ENCODE measurements at regions not wholly inside any gene's neighbourhood (a gene's known extent, or its start where the extent isn't known, plus 50 kb on each side); places are given as distances from the start of the nearest gene placed in this dataset.

DNA sequence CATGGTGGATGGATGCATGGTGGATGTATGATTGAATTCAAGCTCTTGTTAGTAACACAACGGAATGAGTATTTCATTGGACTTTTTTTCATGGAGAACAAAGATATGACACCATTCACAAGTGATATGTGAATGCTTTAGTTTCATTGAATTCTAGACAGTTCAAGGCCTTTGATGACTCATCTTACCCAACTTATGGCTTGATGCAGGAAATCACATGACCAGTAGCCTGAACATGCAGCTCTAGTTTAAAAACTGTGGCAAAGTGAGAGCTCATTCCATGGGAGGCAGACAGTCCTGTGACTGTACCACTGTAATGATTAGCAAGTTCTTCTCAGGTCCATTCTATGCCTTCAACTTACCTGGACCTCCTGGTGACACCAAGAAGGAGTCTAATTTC lies 1239.3 kb downstream of the TYW1 start:
- DNase-seq: no peak

DNA sequence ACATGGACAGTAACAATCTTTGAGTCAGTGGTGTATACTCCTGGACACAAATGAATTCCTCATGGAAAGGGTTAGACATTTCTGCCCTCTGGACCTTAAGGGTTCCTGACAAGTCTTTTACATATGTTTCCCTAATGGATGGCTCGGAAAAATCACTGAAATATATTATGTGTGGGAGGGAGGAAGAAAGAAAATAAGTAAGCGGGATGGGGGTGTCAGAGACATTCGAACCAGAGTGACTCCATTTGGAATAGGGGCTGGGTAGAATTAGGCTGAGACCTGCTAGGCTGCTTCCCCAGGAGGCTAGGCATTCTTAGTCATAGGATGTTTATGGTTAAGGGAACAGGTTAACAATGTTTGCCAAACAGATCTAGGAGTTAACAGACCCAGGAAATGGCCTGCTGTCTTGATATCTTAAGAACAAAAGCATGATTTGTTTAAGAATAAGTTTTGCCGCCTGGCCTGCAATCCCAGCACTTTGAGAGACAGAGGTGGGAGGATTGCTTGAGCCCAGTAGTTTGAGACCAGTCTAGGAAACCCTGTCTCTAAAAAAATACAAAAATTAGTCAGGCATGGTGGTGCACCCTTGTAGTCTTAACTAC lies 1241.7 kb downstream of the TYW1 start:
- H3K9me3 ChIP-seq: no peaks in the 10 kb centered on the region
- H3K4me3 ChIP-seq: no peak overlapping the region
- no peaks in the 10 kb centered on the region for H3K36me3 ChIP-seq
- no peaks in the 10 kb centered on the region for H3K27me3 ChIP-seq
- no peak overlapping the region for H3K27ac ChIP-seq
- no peak for DNase-seq
- TF ChIP-seq, protein P1, sequence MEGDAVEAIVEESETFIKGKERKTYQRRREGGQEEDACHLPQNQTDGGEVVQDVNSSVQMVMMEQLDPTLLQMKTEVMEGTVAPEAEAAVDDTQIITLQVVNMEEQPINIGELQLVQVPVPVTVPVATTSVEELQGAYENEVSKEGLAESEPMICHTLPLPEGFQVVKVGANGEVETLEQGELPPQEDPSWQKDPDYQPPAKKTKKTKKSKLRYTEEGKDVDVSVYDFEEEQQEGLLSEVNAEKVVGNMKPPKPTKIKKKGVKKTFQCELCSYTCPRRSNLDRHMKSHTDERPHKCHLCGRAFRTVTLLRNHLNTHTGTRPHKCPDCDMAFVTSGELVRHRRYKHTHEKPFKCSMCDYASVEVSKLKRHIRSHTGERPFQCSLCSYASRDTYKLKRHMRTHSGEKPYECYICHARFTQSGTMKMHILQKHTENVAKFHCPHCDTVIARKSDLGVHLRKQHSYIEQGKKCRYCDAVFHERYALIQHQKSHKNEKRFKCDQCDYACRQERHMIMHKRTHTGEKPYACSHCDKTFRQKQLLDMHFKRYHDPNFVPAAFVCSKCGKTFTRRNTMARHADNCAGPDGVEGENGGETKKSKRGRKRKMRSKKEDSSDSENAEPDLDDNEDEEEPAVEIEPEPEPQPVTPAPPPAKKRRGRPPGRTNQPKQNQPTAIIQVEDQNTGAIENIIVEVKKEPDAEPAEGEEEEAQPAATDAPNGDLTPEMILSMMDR (IDR thresholded peaks at IDR 0.05): no peak
- intact Hi-C loops (cut with DNase I; ENCODE audit: low total_unique reads): no loop called here
- H3K4me1 ChIP-seq: no peaks in the 10 kb centered on the region

More for the DNA sequence above, 1239.3 kb downstream of the TYW1 start:
- Histone ChIP-seq H3K36me3 (no peaks in the 10 kb centered on the region), H3K4me1 (no peaks in the 10 kb centered on the region), H3K27ac (no peak overlapping the region), H3K4me3 (no peak overlapping the region), H3K27me3 (no peaks in the 10 kb centered on the region), H3K9me3 (no peaks in the 10 kb centered on the region)
- intact Hi-C loops (cut with DNase I; ENCODE audit: low total_unique reads): no loop called here
- TF ChIP-seq, protein P1 (IDR thresholded peaks at IDR 0.05): no peak

DNA sequence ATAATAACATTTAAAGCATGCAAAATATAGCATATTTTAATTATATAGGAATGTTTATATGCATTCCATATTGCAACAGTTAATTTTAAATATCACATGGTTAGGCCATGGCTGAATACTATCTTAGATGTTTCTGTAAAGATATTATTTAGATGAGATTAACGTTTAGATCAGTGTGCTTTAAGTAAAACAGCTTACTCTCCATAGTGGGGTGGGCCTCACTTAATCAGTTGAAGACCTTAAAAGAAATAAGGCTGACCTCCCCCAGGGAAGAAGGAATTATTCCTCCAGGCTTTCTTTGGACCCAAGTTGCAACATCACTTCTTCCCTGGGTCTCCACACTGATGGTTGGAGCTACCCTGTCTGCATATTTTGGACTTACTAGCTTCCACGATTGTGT lies 1246.5 kb downstream of the TYW1 start:
- H3K27me3 ChIP-seq: peaks cover 0 to 6% of the 10 kb centered on the region in 2 donors
- H3K4me3 ChIP-seq: no peak overlapping the region
- no peak for DNase-seq
- no peaks in the 10 kb centered on the region for H3K36me3 ChIP-seq
- intact Hi-C loops (cut with DNase I; ENCODE audit: low total_unique reads): no loop called here
- H3K4me1 ChIP-seq: no peaks in the 10 kb centered on the region
- no peaks in the 10 kb centered on the region for H3K9me3 ChIP-seq
- TF ChIP-seq, protein P1 (IDR thresholded peaks at IDR 0.05): no peak
- H3K27ac ChIP-seq: no peak overlapping the region

DNA sequence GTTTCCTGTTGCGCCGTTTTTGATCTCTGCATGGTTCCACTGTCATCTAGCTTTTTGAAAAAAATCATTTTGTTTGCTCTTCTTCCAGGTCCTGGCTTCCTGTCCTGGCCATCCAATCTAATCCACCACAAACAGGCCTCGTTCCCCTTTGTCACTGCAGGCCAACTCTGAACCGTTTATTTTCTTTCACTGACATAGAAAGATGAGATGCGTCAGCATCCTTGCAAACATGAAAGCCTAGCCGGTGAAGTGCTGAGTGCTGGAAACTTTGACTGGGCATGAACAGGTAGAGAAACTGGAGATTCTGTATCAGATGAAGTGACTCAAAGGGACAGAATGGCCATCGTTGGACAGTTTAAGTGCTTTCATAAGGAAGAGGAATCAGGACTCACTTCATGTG lies 1247.8 kb downstream of the TYW1 start:
- H3K4me3 ChIP-seq: no peak overlapping the region
- H3K36me3 ChIP-seq: no peaks in the 10 kb centered on the region
- H3K27ac ChIP-seq: no peak overlapping the region
- peaks cover 0 to 6% of the 10 kb centered on the region in 2 donors for H3K27me3 ChIP-seq
- TF ChIP-seq, protein P1 (IDR thresholded peaks at IDR 0.05): no peak
- no peaks in the 10 kb centered on the region for H3K4me1 ChIP-seq
- DNase-seq: no peak
- intact Hi-C loops (cut with DNase I; ENCODE audit: low total_unique reads): no loop called here
- no peaks in the 10 kb centered on the region for H3K9me3 ChIP-seq

DNA sequence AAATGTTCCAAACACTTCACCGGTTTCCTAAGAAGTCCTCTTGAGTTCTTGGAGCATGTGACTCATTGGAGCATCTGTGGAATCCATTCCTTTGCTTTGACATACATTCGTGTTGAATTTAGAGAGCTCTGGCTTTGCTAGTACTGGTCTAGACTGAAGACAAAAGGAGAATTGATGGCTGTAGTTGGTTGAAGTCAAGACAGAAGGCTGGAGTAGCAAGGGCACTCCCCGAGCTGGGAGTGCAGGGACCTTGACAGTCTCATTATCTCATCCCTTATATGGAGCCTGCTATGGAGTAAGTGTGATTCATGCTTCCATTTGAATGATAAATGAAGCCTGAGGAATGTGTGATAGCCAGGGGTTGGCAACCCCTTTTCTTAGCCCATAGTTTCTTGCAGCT lies 1249.1 kb downstream of the TYW1 start:
- Histone ChIP-seq H3K4me1 (no peaks in the 10 kb centered on the region), H3K4me3 (no peak overlapping the region), H3K27me3 (peaks cover 0 to 6% of the 10 kb centered on the region in 2 donors), H3K27ac (no peak overlapping the region), H3K36me3 (no peaks in the 10 kb centered on the region), H3K9me3 (no peaks in the 10 kb centered on the region)
- intact Hi-C loops (cut with DNase I; ENCODE audit: low total_unique reads): no loop called here
- TF ChIP-seq, protein P1 (IDR thresholded peaks at IDR 0.05): no peak
- no peak for DNase-seq

DNA sequence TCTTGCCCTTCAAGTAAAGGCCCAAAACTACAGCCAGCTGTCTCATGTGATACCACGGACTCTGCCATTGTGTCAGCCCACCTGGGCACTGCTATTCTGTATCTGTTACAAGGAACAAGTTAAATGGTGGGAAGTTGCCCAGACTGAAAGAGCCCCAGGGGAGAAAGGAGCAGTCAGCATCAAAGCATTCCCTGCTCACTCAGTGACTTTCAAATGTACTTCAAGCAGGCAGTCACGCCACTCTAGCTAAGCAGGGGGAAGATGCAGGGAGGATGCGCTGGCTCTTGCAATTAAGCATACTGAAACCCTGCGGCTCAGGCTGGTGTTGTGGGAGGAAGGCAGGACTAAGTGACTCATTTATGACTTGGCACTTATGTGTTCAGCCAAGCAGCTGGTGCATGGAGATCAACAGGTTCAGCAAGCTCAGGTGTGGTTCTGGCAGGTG lies 1249.6 kb downstream of the TYW1 start:
- H3K4me3 ChIP-seq: no peak overlapping the region
- no peak overlapping the region for H3K27ac ChIP-seq
- no peaks in the 10 kb centered on the region for H3K36me3 ChIP-seq
- peaks cover 0 to 6% of the 10 kb centered on the region in 2 donors for H3K27me3 ChIP-seq
- DNase-seq: no peak
- intact Hi-C loops (cut with DNase I; ENCODE audit: low total_unique reads): no loop called here
- H3K4me1 ChIP-seq: no peaks in the 10 kb centered on the region
- TF ChIP-seq, protein P1 (IDR thresholded peaks at IDR 0.05): no peak
- no peaks in the 10 kb centered on the region for H3K9me3 ChIP-seq
